HG03469 (cell line): ENCODE measurements at regions not wholly inside any gene's neighbourhood (a gene's known extent, or its start where the extent isn't known, plus 50 kb on each side); places are given as distances from the start of the nearest gene placed in this dataset.
"Not testable (repeated sequence)": the region's sequence is repeated elsewhere in the genome, so short reads cannot be mapped to it uniquely, and the experiment has no call there.

Experiments
- ATAC-seq: cut with Tn5 transposase; IDR thresholded peaks from one replicate; pipeline ENCODE4 v1.9.1; 2021; ENCODE audit warnings: mild to moderate bottlenecking, moderate library complexity, moderate number of reproducible peaks; ENCODE audit not compliant: unreplicated experiment

GRCh38 chr2:122038816-122039215 is 283.4 kb downstream of the TSN start:
- not testable (repeated sequence) for ATAC-seq

GRCh38 chr2:122041455-122041854 is 286.0 kb downstream of the TSN start:
- no peak for ATAC-seq

GRCh38 chr2:122051659-122052058 is 296.2 kb downstream of the TSN start:
- ATAC-seq = not testable (repeated sequence)

- no peak for ATAC-seq
Measured at GRCh38 chr2:122055521-122055931, 300.1 kb downstream of the TSN start.

GRCh38 chr2:122056853-122057252 is 301.4 kb downstream of the TSN start:
- no peak for ATAC-seq

GRCh38 chr2:122061206-122061605 is 305.8 kb downstream of the TSN start:
- ATAC-seq = no peak

GRCh38 chr2:122061831-122062230 is 306.4 kb downstream of the TSN start:
- ATAC-seq = no peak

GRCh38 chr2:122062506-122062905 is 307.1 kb downstream of the TSN start:
- ATAC-seq = no peak

- no peak for ATAC-seq
Measured at GRCh38 chr2:122063716-122064115, 308.3 kb downstream of the TSN start.

GRCh38 chr2:122070241-122070731 is 314.8 kb downstream of the TSN start:
- ATAC-seq = no peak

GRCh38 chr2:122072666-122073065 is 317.2 kb downstream of the TSN start:
- no peak for ATAC-seq

- ATAC-seq = no peak
Measured at GRCh38 chr2:122074201-122074600, 318.8 kb downstream of the TSN start.

- no peak for ATAC-seq
Measured at GRCh38 chr2:122075381-122075780, 319.9 kb downstream of the TSN start.

GRCh38 chr2:122077114-122077513 is 321.7 kb downstream of the TSN start:
- ATAC-seq = no peak

- no peak for ATAC-seq
Measured at GRCh38 chr2:122077771-122078170, 322.3 kb downstream of the TSN start.

GRCh38 chr2:122078451-122078850 is 323.0 kb downstream of the TSN start:
- ATAC-seq = no peak

- ATAC-seq = no peak
Measured at GRCh38 chr2:122079844-122080243, 324.4 kb downstream of the TSN start.

- no peak for ATAC-seq
Measured at GRCh38 chr2:122080316-122080715, 324.9 kb downstream of the TSN start.

GRCh38 chr2:122080871-122081270 is 325.4 kb downstream of the TSN start:
- ATAC-seq = no peak

- no peak for ATAC-seq
Measured at GRCh38 chr2:122081751-122082150, 326.3 kb downstream of the TSN start.

GRCh38 chr2:122083256-122084048 is 328.0 kb downstream of the TSN start:
- no peak for ATAC-seq

GRCh38 chr2:122085672-122086071 is 330.2 kb downstream of the TSN start:
- not testable (repeated sequence) for ATAC-seq

- no peak for ATAC-seq
Measured at GRCh38 chr2:122094557-122094956, 339.1 kb downstream of the TSN start.
